ENCODE measurements at regions not wholly inside any gene's neighbourhood (a gene's known extent, or its start where the extent isn't known, plus 50 kb on each side); places are given as distances from the start of the nearest gene placed in this dataset.

DNA sequence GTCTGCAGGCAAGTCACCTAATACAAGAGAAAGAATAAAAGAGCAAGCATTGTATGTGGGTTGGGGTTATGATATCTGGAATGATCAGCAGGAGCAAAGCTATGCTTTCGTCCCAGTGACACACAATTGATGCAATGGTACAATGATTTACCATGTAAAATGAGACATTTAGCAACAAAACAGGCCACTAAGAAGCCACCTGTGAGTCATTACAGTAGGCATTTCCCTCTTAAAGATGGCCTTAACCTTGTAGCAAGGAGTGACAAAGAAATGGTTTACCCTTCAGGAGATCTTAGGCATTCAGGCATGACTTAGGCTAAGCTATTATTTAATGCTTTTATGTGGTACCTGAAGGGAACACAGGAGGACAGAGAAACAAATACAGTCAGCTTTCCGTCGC is 373.3 kb upstream of the RBMS3 start:
- no peak for DNase-seq

DNA sequence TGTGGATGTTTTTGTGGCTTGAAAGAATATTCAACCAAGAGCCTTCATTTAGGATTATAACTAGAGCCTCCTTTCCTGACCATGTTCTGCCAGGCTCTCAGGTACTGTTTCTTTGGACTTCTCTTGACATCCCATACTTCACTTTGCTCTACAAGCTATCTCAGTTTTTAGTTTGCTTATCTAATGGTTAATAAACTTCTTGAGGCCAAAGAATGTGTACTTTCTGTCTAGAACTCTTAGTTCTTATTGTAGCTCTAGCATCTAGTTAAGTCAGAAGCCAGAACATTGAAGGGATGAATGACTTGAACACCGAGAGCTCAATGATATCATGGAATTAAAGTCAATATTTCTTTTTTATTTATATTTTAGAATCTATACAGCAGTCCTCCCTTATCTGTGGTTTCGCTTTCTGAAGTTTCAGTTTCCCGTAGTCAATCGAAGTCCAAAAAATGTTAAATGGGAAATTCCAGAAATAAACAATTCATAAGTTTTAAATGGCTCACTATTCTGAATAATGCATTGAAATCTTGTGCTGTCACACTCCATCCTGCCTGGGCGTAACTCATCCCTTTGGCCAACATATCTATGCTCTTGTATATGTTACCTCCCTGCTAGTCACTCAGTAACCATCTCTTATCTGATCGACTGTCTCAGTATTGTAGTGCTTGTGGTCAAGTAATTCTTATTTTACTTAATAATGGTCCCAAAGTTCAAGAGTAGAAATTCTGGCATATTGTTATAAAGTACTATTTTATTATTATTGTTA is 368.6 kb upstream of the RBMS3 start:
- DNase-seq: no peak

DNA sequence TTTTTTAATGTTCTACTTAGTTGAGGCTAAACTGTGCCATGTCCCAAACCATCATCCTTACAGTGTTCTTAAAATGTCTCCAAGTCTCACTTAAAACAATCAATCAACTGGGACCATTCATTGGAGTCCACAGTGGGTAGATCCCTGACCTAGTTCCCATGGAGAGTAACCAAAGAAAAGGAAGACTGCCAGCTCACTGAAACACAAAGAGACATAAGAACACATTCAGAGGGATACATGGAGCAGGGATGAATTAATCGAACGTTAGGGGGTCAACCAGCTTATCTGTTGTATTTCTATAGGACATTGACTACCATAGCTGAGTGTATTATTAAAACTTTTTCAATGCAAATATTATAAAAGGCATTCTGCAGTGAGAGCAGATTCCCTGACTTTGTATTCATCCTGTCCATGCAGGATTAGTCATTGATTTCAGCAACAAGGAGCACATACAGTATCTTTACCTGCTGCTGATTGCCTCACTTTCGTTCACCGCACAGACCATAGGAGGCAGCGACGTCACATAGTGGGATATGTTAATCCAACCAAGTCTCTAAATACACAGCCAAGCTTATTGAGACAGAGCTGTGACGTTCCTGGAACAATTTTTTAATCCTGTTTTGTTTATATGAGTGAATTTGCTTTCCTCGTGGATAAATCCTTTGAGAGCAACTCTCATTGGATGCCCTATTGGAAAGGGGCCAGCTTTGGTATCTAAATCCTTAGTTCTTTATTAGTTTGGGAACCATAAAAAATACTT is 364.9 kb upstream of the RBMS3 start:
- DNase-seq: peak; percentile 25 to 57

DNA sequence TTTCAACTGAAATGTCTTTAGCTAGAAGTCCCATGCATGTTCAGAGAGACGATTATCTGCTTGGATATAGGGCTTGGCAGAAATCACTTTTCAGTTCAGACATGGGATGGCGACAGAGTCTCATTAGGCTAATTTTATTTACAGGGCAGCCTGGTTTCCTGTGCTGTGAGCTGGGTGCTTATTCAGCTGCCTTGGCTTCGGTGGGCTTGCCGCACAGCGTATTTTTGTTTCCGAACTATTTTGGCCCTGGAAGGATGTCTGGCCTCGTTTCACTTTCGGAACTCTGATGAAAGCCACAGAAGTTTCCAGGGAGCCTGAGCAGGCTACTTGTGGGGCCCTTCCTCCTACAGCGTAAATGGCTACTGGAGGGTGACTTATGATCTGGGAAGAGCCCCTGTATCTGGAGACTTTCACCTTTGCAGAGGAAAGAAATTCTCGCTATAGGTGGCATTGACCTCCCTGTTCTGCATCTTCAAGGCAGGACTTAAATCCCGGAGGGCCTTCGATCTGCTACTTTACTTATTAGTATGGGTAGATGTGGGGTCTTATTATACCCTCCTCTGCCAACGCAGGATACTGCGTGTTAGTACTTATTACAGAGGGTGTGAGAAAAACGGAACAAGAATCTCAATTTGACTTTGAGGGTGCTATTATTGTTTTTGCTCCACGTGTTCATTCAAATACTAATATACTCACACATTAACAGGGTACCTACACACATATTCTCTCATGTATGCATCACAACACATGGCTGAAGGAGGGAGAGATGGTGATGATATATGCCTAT is 364.0 kb upstream of the RBMS3 start:
- DNase-seq: peak; percentile 48 to 66

DNA sequence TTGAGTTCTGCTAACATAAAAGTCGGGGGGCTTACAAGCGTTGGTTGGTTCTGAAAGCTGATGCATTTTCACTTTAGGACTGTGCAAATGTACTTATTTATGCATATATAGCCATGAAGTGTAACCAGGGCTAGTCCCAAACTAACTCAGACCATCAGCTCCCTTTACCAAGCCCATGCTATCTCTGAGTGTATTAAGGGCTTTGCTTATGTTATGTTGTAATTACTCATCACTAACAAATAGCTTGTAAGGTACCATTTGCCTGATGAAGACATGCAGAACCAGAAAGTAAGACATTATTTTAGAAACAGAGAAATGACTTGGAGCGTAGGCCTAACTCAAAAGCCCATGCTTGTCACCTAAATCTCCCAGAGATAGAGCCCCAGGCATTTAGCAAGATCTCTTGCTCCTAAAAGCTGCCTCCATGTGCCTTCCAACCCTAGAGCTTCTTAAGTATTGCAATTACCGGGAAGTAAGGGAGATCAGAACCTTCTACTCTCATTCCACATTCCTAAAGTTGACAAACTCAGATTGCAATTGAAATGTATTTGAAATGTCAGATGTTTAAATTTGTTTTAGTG is 362.9 kb upstream of the RBMS3 start:
- no peak for DNase-seq

DNA sequence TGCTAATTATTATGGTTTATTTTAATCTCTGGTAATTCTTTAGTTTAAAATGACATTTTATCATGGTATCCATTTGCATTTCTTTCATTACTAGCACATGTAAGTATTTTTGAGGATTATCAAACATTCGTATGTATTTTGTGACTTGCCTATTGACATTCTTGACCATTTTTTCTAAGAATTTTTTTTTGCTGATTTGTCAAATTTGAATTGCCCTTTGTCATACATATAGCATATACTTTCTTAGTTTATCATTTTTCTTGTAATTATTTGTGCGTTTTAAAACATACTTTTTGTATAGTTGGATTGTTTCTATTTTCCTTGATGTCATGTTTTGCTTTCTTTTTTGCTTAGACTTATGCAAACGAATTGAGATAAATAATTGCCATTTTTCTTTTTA is 358.5 kb upstream of the RBMS3 start:
- DNase-seq: no peak

DNA sequence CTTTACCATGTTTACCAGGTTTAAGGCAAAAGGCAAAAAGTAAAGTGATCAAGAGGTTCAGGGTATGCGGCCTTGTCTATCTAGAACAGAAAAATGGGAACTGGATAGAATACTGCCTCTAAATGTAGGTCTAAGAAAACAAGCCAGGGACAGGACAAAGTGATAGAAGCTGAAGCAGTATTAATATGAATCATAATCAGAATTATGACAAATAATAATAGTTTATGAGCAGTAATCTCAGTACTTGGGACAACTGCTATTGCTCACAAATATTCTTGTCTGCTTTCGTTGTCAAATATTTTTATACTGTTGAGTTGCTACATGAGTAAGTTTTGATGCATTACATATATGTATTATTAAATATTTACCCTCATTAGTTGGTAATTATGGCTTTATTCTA is 356.9 kb upstream of the RBMS3 start:
- no peak for DNase-seq

DNA sequence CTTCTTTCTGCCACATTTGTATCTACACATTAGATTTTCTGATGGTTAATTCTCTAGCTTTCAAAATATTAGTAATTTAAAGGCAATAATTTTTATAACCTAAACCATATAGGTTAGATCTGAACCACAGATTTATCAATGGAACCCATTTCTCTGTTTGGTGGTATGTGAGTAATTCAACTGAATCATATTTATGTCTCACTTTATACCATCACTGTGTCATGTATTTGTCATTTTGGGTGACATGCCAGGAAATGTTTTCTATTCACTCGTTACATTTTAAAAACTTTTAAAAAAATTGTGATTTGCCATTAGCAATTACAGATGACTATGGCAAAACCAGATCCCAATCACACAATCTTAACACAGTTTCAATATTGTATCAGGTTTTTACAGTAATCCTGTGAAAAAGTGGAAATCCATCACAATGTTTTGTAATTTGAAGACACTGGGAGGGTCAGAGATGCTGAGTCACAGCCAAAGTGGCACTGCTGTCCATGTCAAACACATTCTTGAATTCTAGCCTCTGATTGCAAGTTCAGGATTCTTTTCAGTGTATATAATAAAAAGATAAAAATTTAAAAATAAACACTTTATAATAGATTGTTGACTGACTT is 356.0 kb upstream of the RBMS3 start:
- no peak for DNase-seq

DNA sequence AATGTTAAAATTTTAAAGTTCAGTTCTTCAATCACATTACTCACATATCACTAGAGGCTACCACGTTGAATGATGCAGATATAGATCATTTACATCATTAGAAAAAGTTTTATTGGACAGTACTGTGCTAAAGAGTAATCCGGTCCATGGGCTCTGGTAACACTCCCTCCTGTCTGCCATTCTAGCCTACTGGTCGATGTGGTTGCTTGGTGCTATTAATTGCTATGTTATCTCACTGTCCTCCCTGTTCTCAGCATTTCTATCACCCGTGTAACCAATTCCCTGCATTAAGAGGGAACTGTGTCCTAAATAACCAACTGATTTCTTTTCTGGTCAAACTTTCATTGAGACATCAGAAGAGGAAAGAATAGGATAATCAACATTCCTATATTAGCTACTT is 347.5 kb upstream of the RBMS3 start:
- DNase-seq: no peak

DNA sequence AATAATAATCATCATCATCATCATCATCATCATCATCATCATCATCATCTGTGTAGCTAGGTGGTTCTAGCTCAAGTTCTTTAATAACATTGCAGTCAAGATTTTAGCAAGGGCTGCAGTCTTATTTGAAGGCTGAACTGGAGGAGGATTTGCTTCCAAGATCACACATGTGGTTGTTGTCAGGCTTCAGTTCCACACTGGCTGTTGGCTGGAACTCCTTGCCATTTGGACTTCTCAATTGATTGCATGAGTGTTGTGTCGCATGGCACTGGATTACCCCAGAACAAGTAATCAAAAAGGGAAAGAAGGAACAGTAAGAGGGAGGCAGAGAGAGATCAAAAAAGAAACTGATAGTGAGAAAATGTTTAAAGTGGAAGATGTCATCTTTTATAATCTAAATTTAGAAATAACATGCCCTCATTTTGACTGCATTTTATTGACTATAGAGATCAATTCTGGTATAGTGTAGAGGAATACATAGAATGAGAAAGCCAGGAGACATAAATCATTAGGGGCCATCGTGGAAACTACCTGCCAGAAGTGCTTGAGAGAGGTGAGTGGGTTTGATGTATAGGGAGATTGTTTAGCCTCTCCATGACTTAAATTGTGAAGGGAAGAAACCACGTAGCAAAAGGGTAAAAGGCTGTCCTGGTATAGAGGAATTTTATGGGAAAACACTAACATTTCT is 346.6 kb upstream of the RBMS3 start:
- no peak for DNase-seq

DNA sequence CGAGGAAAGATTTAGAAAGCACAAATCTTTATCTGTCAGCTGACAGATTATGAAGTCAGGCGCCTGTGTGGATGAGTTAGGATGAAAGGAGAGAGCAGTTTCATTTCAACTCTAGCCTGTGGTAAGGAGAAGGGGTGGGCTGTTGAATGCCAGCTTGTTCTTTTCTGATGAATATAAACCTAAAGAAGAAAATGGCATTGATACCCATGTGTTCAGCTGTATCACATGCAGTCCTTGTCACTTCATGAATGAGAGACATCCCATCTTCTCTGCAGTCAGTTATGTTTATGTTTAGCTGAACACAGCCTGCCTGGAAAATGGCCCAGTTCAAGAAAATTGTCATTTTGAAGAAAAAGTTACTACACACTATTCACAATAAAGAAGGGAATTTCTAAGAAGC is 345.7 kb upstream of the RBMS3 start:
- no peak for DNase-seq

DNA sequence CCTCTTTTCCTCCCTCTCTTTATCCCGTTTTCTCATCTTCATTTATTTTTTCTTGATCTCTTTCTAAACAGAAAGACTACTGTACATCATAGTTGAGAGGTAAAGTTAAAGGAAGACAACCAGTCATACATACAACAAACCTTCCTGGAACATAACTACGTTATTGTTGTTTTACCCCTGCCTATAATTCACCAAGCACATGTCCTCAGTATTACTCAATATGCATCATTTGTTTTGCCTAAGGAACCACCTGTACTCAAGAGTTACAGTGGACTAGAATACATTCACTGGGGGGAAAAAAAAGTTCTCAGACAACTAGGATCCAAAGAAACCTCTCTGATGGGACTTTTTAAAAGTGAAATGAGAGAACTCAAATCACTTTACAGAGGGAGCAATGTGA is 344.7 kb upstream of the RBMS3 start:
- DNase-seq: no peak

DNA sequence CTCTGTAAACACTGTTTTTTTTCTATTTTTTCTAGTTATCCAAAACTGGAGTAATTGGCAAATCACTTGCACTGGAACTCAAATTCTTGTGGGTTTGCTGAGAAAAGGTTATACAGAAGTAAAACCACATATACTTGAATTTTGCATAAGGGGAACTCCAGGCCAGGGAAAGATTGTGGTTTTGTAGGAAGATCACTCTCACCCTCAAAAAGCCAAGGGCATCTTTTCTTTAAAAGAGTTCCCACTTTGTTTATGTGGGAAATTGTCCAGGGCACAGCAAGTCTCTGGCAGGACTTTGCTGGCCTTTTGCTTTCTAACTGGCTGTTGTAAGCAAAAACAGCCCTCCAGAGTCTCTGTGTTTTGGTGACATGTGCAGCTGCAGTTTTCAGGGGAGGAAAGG is 340.3 kb upstream of the RBMS3 start:
- DNase-seq: no peak

DNA sequence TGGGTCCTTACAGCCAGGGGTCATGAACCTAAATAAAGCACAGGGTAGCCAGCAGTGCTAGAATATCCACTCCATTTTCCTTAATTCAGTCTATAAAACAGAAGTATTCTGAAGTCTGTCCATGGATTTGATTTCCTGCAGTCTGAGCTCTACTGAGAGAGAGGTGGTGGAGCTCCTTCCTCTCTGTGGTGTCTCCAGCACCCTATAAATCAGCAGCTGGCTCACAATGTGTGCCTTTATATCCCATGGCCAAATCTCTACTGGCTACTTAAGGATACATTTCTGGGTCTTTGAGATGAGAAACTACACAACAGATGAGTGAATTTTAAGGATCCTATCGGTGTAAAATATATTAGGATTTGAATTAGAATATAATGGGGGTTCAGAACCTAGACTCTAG is 339.9 kb upstream of the RBMS3 start:
- no peak for DNase-seq

DNA sequence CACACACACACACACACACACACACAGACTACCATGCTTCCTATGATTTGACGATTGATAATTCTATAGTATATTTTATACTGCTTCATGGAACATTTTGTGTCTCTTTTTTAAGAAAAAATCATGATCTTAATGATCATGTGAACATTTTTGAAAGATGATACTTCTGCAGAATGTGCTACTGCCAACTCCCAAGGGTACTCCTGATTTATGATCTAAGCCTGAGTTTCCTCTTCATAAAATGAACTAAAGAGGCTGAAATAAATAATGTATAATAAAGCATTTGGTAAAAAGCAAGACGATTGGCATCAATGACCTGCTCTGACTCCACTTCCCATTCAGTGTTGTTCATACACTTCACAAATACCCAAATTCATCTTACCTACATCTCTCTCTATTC is 333.8 kb upstream of the RBMS3 start:
- DNase-seq: no peak

DNA sequence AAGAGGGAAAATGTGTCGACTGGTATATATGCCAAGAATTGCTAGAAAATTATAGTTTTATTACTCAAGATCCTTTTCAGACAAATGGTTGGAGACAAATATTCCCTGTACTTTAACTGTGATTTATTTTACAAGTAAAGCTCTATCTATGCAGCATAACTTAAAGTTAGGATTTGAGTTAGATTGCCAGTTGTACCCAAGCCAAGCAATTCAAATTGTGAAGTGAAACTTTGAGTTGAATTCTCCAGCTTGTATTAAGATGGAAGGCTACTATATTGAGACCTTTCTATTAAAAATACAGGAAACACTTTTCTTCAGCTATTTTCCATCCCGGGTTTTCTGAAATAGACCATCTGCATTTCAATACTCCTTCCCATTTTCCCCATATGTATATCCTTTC is 333.1 kb upstream of the RBMS3 start:
- no peak for DNase-seq

DNA sequence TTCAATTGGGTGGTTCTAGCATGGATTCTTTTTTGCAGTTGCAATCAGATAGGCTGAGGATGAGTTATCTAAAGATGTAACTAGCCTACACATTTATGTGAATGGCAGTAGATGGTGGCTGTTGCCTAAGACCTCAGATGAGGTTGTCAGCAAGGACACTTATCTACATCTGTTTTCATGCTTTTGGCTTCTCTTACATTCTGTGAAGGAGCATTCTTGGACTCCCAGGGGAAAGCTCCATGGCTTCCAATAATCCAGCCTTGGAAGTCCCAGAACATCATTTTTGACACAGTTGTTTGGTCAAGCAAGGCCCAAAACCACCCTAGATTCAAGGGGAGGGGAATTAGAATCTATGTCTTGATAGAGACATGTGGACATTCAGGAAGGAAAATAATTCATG is 332.2 kb upstream of the RBMS3 start:
- DNase-seq: no peak

DNA sequence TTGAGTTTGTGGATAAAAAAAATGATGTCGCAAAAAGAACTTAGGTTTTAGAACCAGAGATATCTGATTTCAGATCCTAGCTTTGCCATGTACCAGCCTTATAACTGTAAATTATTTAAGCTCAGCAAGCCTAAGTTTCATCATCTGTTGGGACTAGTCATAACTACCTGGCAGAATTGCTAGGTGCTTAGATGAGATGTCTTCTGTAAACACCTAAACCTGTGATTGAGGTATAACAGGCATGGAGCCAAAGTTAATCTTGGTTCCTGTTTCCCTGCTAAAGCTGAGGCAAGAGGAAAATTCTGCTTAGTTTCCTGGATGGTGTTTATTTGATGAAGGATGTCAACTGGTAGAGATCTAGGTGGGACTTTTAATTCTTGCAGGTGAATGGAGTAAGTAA is 331.3 kb upstream of the RBMS3 start:
- peak; percentile 5 to 69 for DNase-seq

DNA sequence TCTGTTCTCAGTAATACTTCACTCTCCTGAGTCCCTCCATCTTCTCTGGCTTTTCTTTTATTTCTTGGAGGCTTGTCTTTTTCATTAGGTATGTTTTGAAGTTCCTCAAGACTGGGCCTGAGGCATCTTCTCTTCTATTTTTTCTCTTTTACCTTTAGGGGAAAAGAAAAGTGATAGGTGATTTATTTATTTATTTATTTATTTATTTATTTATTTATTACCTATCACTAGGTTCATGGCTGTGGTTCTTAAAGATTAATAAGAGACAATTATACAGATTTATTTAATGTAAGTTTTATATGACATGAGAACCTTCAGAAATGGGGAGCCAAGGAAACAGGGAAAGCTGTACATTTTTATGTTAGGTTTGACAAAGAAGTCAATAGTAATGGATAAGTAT is 330.3 kb upstream of the RBMS3 start:
- DNase-seq: no peak

DNA sequence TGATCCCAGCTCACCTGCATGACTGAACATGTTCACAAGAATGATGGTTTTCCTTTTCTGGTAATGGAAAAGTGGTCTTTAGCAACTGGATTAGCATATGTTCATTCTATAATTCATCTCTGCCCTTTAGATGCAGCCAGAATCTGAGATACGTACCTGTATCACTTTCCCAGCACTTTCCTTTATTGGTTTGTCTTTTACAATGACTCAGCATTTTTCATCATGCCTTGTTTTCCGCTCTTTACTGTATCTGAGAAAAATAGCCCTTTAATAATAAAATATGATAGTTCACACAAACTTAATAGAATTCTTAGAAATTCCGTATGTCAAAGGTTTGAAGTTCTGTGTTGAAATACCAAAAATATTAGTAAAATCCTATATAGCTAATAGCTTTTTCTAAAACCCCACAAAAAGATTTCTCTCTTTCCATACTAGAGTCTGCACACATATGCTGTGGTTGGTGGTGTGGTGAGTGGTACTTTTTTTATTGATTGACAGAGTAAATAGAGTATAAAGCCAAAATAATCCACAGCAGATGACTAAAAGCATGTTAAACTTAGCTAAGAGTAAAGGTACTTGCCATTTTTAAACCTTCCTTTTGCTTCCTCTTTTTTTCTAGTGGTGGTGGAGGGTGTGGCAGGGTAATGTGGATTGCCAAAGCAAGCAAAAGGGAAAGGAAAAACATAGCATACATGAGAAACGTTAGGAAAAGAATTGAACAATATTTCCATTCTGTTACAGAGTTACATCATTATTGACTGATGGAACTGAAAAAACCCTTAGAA is 328.9 kb upstream of the RBMS3 start:
- no peak for DNase-seq

DNA sequence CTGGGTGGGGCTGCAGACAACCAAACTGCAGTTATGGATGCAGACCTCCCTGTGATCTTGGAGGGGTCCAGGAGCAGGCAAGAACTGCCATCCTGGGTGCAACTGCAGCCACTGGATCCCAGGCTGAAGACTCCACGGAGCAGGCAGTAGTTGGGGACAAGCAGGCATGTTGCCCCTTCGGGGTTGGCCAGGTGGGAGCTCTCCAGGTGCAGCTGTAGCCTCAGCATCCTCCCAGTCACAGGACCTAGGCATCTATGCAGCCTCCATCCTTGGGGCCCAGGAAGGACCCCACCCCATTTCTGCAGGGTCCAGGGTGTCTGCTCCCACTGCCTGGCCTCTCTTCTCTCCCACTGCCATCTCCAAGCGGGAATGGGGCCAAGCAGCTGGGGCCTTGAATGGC is 322.2 kb upstream of the RBMS3 start:
- no peak for DNase-seq

DNA sequence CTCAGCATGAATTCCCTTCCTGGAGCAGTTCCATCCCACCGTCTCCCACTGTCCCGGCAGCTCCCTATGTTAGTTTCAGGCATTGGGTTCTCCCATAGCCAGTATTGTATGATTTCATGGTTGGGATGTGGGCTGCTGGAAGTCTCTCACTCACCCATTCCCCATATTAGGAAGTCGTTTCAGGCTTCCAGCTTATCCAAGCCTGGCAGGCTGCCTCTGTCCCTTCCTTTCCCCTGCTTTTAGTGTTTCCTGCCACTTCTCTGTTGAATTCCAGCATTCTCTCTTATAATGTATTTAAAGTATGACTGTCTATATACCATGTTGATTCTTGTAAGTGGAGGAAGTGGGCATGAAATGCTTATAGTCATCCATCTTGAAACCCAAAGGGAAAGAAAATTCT is 309.7 kb upstream of the RBMS3 start:
- DNase-seq: no peak

Data from NCI-H2081 (cell line).